ENCODE measurements at regions not wholly inside any gene's neighbourhood (a gene's known extent, or its start where the extent isn't known, plus 50 kb on each side); places are given as distances from the start of the nearest gene placed in this dataset.

- TF ChIP-seq ZNF462 (CRISPR knock-in tag; IDR thresholded peaks at IDR 0.05) = no peak
- no peak for TF ChIP-seq CREB1 (CRISPR knock-in tag; IDR thresholded peaks at IDR 0.05; ENCODE audit: low read depth)
- TF ChIP-seq POLR2AphosphoS5 (IDR thresholded peaks at IDR 0.05; ENCODE audit: low read depth) = no peak
- TF ChIP-seq STAT1 (IDR thresholded peaks at IDR 0.05; ENCODE audit: unreplicated experiment) = no peak
- TF ChIP-seq ZNF114 (CRISPR knock-in tag; IDR thresholded peaks at IDR 0.05) = no peak
- no peak for TF ChIP-seq ETS1 (IDR thresholded peaks at IDR 0.05)
- TF ChIP-seq NANOG (IDR thresholded peaks at IDR 0.05; ENCODE audit: borderline replicate concordance) = no peak
- no peak for TF ChIP-seq CTCF (conservative IDR thresholded peaks at IDR 0.05; ENCODE audit: low read depth in 2 of 2)
- TF ChIP-seq JUNB (IDR thresholded peaks at IDR 0.05; ENCODE audit: unreplicated experiment) = no peak
Observed at GRCh38 chr14:81797315-81797714, 263.7 kb upstream of the SEL1L start (continued).

Data from GM23338 (cell line).